Stimulated activated CD4-positive, alpha-beta T cell treated with anti-CD3 and anti-CD28 coated beads, Interleukin-2, amount 100 ng/mL, for 48 hours (primary cell): ENCODE measurements at regions not wholly inside any gene's neighbourhood (a gene's known extent, or its start where the extent isn't known, plus 50 kb on each side); places are given as distances from the start of the nearest gene placed in this dataset.
A peak's percentile ranks its signal among the peaks of the same experiment; 100 is the strongest.

Source experiments
- DNase-seq, 2 donors: peaks; one replicate each; pipeline ENCODE4 v3.0.0-alpha.2; 2020

DNA sequence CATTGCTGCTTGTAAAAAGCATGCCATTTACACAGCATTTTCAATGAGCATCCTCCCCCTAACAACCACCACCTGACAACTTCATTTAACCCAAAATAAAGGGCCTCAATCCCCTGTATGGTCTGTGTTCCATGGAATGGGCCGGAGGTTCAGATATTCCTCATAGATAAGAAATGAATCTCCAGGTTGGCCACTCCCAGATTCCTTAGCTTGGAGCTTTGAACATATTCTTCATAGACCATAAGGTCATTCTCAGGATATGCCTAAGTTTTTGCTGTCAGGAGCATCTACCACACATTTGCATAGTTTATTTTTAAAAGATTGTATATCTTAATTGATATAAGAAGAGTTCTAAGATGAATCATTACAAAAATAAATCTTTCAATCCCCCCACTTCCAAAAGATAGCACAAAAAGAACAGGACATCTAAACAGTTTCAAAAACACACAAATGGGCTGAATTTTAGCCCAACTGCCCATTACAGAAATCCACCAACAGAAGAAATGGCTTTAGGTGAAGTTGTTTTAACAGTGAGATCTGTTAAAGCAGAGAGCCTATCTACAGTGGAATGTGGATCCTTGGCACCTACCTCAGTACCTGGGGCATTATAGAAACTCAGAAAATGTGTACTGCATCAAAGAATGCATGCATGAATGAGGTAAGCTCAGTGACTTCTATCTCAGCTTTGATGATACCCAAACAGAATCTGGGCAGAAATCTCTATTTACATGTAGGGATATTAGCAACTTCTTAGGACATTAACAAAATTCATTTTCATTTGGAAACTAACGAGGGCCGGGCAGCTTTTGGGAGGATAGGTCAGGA is 179.8 kb downstream of the SEC61B start:
- DNase-seq: no peak

DNA sequence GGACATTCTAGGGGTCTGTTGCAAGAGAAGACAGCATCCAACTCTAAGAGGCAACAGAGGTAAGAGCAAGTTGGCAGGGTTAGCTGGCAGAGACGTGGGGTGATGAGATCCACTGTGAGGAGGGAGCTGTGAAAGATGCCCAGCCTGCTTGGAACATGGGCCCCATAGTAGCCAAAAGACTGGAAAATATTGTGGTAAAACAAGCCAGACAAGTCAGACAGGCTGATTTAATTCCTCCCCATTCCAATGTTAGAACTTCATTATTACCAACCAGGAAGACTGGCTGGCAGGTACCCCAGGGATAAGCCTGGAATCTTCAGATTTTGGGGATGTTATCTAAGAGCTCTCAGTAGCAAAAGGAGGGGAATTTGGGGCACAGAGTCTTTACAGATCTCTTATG is 181.3 kb downstream of the SEC61B start:
- DNase-seq: no peak

DNA sequence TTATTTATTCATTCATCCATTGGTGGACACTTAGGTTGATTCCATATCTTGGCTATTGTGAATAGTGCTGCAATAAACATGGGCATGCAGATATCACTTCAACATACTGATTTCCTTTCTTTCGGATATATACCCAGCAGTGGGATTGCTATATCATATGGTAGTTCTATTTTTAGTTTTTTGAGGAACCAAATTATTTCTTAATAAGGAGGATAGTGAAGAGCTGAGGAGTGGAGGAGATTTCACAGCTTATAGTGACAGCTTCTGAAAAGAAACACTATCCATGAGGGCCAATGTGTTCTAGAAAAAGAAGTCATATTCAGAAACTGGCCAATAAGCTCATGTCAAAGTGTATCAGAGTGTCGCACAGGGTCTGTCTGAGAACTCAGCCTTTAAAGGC is 183.3 kb downstream of the SEC61B start:
- no peak for DNase-seq

DNA sequence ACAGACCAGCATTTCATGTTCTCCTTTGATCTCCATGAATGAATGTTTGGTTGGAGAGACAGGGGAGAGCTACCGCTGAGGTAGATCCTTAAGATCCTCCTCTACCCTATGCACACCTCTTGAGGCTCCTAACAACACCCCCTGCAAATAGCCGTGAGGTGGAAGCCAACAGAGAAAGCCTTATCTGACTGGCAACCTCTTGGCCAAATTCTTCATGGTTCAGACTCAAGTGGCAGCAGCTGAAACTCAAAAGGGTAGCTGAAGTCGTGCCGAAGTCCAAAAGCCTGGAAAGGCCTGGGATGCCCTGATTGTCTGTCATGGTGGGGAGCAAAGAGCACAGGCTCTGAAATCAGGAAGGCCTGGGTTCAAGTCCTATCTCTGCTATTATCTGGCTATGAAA is 184.9 kb downstream of the SEC61B start:
- DNase-seq: no peak

DNA sequence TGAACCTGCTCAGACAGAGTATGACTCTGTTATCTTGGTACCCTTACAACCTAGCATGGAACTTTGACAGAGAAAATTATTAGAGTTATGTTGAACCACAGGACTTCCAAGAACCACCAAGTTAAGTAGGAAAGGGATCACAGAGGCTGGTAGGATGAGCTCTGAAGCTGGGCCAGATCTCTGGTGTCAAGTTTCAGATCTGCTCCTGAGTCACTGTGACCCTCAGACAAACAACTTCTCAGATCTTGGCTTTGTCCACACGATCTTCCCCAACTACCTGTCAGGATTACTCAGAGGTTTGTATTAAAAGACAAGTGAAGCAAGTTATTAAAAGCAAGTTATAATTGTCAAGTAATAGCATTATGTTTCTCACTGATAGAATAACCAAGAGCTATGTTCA is 189.0 kb downstream of the SEC61B start:
- DNase-seq: no peak

DNA sequence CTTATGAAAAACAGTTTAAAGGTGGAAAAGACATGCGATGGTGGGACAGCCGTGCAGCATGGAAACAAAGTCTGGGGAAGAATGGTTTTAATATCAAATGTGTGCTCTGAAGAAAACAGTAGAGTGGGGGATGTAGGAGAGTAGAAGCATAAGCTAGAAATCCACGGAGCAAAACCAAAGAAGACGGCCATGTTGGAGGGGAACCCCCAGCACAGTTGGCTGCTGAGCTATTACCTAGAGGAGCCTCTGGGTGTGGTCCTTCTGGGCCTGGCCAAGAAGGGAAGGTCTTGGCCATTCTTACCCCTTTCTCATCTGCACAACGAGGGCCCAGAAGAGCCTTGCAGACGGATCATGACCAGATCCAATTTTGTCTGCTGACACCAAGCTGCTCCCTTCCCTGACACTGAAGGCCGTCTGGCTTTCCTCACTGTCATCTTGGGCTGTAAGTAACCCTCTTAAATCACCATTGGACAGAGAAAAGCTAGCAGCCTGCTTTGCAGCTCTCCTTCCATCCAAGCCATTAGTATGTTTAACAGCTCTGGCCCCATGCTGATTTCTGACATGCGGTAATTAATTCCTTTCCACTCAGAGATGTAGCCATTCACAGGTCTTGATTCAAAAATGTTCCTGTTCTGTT is 189.5 kb downstream of the SEC61B start:
- no peak for DNase-seq

DNA sequence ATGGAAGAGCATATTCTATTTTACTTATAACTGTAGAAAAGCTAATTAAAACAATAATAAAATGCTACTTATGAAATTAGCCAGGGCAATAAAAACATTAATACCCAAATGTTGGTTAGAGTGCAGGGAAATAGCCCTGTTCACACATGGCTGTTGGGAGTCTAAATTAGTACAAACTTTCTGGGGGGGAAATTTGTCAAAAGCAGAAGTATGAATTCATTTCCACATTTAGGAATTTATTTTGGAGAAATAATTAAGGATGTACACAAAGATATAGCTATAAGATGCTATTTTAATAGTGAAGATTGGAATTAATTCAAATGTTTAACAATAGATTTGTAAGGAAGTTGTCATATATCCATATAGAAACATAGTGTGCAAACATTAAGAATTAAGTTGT is 190.5 kb downstream of the SEC61B start:
- no peak for DNase-seq

DNA sequence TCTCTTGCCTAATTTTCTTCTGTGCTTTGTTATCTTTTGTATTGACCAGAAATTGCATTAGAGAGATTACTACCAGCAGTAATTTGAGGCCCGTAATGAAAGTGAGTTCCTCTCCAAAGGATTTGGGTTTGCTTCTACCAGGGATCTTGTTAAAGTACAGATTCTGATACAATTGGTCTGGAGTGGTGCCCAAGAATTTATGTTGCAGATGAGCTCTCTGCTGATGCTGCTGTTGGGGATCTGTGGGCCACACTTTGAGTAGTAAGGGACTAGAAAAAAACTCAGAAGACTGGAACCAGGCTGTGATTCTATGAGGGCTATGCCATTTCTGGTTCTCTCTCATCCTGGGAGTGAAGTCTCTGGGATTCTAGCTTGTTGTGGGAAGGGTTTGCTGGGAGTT is 192.2 kb downstream of the SEC61B start:
- no peak for DNase-seq

DNA sequence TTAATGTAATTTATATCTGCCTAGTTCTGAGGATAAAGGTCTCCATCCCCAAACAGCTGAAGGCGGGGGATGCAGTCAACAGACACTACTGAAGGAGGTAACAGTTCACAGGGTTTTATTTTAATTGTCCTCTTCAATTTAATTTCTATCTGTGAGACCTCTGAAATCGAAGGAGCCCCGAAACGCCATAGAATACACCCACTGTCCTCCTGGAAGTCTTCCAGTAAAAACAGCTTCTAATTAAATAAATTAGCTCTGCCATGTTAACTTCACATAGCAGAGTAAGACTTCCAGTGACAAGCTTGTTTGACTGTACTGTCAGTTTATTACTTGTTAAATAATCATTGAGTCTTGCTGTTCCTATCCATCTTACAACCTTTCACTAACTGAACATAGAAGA is 193.5 kb downstream of the SEC61B start:
- DNase-seq: no peak

DNA sequence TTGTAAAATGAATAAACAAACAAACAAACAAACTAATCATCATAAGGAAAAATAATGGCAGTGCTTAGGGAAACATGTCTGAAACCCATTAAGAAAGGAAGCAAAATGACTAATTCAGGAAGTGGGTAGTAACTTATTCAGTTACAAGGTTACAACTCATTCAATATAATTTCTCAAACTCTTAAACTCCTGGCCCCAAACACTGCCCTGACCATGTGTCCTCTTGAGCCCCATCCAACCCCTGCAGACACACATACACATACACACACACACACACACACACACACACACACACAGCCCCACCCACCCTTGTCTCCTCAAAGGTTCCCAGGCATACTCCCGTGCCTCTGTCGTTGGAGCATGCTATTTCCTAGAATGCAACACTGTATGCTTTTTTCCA is 193.9 kb downstream of the SEC61B start:
- DNase-seq: no peak

DNA sequence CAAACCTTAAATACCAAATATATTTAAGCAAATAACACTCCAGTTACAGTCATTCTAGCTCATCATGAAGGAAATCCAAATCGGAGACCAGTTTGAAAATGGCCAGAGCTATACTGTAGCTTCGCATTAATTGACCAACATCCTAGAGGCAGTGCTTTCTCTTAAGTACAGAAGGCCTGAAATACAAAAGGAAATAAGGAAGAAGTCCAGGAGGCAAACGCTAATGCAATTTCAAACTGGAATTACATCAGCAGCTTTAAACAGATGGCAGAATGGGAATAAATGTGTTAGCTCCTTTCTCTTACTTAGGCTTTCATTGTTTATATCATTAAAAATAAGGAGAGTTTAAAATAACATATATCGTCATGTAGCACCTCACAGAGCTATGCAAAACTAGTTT is 197.0 kb downstream of the SEC61B start:
- DNase-seq: no peak

DNA sequence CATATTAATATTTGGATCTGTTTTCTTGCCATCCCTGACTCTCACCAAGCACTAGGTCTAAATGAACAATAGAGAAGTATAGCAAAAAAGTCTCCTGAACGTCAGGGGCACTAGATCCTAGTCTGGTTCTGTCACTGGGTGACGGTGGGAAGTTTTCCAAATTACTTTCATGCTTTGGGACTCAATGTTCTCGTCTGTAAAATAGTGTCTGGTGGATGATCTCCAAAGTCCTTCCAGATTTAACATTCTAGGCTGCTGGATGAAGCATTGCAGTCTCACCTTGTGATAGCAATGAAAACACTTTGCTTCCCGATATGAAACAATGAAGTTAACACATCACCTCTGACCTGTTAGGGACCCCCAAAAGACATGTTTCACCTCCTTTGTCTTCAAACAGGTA is 199.3 kb downstream of the SEC61B start:
- no peak for DNase-seq

DNA sequence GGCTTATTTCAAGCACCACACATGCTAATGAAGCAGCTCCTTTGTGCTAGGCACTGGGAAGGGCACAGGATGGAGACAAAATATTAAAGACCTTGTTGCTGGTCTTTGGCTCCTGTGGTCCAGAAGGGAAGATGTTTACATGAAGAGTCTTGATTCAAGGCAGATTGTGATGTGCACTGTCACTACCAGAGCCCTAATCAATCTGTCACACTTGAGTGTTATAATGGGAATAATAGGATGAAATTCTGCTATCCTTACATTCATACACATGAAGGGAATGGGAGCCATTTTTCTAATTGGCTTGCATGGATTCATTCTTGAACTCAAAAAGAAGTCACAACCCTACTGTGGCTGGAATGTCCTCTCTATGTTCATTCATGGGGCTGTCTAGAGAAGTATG is 203.0 kb downstream of the SEC61B start:
- DNase-seq: no peak

DNA sequence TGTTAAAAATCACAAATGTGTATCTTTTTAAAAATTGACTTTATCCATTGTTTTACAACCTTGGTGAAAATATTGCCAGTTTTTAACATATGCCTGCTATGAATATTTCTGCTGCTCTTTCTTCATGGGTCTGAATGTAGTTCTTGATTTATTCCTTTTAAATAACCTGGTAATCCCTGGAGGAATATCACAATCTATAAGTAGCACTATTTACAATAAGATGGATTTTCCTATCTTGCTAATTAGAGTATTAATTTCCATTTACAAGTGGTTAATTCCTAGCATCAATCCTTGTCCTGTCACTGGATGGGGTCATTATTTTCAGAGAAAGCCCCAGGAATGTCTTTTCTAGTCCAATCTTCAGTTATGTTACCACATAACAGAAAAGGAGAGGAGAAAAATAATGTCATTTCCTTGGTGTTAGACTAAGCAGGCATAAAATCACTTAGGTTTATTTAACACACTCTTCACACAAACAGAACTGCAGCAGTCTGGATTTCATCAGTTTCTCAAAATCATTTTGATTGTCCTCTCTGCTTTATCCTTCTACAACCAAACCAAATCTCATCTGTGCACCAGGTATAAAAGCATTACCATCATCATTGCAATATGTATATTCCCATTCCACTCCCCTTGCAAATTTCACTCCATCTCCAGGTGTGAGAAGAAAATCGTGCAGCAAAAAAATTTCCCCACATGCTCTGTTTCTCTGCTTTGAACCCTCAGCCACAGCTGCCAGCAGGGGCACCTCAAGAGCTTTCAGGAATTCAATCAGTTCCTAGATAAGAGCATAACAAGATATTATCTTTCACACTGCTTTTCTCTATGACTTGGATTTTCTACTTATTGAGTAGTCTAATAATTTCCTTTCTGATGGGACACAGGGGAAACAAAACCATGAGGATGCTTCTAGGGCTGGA is 204.1 kb downstream of the SEC61B start:
- DNase-seq: no peak

DNA sequence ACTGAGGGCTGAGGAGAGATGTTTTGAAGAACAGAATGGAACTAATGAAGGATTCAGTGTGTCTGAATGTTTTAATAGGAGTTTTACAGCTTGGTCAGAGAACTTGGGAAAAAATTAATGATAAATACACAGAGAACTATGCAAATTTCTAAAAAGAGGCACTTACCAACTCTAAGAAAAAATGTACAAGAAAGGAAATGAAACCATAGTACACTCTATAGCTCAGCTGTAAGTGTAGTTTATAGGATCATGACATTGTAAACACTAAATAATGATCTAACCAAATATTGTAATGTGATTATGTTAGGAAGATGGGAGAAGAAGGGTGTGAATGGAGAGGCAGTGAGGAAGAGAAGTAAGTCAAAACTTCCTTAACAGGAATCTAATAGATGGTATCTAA is 205.2 kb downstream of the SEC61B start:
- no peak for DNase-seq

DNA sequence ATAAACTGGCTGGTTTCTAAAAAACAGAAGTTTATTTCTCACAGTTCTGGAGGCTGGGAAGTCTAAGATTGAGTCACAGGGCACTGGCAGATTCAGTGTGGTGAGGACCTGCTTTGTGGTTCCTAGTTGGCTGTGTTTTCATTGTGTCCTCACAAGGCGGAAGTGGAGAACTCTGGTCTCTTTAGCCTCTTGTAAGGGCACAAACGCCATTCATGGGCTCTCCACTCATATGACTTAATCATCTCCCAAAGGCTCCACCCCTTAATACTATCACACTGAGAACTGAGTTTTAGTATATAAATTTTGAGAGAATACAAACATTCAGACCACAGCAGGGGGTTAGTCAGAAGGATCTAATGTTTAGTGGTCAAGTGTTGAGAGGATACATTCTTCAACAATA is 208.2 kb downstream of the SEC61B start:
- DNase-seq: no peak

DNA sequence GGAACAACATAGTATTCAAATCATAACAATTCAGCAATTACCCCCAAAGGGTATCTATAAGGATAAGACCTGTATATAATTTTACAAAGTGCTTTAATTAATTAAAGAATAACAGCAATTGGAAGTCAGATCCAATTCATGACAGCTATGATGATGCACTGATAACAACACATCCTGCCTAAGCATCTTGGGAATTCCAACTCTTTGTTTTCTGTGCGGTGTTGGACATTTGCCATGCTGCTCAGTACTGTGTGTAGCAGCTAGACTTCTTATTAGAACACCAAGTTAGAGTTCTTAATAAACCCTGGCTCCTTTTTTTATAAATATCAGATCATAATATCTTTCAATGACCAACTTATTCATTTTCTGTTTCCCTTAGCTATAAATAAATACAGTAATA is 209.0 kb downstream of the SEC61B start:
- no peak for DNase-seq

DNA sequence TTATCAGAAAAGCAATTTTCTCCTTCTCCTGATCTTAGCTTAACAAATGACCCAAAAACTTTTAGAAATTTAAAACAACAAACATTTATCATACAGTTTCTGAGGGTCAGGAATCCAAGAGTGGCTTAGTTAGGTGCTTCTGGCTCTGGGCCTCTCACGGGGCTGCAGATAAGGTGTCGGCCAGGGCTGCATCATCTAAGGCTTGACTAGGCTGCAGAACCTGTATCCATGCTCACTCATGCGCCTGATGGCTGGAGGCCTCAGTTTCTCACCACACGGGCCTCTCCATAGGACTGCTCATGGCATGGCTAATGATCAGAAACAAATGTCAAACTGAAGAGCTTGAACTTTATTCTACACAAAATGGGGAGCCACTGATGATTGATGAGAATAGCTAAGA is 210.0 kb downstream of the SEC61B start:
- DNase-seq: no peak

DNA sequence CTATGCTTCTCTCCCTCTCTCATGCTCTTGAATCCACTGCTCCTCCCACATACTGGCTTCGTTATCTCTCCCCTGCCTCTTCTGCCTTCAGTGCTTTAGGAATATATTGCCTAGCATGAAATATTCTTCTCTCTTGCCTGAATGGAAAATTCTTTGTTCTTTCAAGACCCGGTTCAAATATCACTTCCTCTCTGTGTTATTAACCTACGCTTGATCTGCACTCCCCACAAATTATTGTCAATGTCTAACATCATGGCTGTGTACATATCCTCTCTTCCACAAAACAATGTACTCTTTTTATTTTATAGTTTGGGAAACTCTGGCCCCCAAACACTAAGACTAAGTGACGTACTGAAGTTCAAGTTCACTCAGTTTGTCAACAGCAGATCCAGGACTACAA is 211.0 kb downstream of the SEC61B start:
- DNase-seq: no peak

DNA sequence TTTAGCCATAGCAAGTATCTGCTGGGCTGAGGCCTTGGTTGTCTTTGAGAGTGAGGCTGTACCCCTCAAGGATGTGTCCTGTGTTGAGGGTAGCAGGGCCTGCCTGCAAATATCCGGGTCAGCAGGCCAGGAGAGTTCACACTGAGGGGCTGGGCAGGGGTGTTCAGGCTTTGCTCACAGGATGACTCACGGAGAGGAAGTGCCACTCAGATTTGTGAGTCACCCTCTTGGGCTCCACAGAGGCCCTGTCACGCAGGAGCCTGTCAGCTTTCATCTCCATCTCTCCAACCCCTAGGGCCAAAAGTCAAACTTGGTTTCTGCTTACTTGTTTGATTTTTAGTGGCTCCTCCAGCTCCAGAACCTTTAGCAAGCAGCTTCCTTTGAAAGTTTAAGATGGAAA is 211.5 kb downstream of the SEC61B start:
- DNase-seq: peak; percentile 15 to 26

DNA sequence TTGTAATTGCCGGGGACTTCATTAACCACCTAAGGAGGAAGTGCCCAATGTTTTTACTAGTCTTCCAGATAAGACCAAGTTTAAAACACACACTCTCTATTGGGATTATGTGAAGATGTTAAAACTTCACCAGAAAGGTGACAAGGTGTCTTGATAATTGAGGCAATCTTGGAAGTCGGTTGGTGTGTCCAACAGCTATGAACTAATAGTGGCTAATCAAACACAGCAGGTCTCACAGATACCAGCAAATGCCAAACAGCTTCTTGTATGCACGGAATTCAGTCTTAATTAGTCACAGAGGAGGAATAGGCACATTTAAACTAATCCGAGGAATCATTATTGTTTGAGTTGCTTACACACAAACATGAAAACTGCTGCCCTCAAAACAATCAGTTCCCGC is 214.5 kb downstream of the SEC61B start:
- DNase-seq: no peak

DNA sequence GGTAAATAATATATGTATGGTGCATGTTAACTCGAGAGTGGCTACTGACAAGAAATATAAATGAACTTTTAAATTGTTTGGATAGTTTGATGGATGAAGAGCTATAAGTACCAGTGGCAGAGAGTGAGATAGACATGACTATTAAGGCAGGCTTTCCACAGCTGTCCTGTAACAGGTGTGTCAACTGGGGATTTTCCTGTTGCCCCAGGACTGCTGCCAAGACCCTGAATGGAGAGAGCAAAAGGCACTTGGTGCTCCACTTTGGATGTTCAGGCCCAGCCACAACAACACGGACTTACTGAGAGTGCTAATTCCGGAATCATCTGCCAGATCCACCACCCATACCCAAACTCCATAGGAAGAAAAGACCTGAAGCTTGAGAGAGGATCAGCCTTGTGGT is 215.1 kb downstream of the SEC61B start:
- no peak for DNase-seq

DNA sequence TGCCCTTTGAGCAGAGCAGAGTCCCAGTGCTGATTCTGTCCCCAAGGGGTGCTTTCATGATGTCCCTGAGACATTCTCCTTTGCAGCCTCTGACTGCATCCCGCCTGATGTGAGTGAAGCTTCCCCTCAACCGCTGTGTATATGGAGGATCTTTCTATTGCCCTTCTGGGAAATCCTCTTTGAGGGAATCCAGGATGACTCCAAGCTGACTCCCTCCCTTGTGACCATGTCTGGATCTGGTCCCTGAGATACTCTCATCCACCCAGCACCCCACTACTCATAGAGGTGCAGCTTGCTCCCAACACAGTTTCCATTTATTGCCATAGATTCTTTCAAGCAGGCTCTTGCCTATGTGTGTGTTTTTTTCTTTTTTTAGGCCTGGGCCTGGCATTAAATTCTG is 216.5 kb downstream of the SEC61B start:
- DNase-seq: no peak

DNA sequence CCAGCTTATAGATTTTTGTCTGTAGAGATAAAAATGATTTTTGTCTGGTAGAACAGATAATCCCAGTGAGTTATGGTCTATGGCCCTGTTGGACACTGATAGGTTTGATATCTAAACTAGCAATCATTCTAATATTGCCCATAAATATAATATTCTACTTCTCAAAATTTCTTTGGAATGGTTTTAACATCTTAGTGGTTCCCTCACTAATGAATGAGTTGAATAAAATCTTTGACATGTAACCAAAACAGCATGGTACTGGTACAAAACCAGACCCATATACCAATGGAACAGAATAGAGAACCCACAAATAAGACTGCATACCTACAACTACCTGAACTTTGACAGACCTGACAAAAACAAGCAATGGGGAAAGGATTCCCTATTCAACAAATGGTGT is 219.7 kb downstream of the SEC61B start:
- no peak for DNase-seq
